Stimulated activated CD8-positive, alpha-beta memory T cell treated with anti-CD3 and anti-CD28 coated beads, Interleukin-12 subunit alpha, Interleukin-12 subunit beta, amount 100 ng/mL, for 4 hours (primary cell): ENCODE measurements at regions not wholly inside any gene's neighbourhood (a gene's known extent, or its start where the extent isn't known, plus 50 kb on each side); places are given as distances from the start of the nearest gene placed in this dataset.

ENCODE experiments used
- DNase-seq: peaks from one replicate; pipeline ENCODE4 v3.0.0-alpha.2; 2020; ENCODE audit warnings: low read depth

DNA sequence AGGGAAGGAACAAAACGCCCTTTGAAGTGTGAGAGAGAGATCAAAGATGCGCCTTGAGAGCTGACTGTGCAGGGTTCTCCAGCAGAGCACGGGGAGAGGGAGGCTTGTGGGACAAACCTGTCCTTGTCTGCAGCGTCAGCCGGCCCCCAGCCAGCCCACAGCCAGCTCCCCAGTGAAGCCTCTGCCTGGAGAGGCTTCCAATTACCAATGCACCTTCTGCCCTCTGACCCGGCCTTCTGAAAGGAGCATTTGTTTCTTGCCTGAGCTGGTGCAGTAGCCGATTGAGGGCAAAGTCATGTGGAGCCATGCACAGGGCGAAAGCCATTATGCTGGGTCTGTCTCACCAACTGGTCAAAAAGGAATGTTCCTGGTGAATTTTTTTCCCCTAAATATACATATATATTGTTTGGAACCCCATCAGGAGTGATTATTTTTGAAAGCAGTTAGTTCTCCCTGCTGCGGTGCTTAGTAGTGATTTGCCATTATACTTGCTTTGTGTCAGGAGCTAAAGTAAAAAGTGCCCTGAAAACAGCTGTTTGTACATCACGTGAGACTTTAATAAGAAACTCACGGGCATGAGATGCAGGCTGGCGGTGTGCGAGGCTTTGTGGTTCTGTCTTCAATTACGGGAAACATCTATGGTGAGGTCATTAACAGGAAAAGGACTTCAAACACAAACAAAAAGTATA is 268.6 kb downstream of the KLF6 start:
- DNase-seq = no peak

DNA sequence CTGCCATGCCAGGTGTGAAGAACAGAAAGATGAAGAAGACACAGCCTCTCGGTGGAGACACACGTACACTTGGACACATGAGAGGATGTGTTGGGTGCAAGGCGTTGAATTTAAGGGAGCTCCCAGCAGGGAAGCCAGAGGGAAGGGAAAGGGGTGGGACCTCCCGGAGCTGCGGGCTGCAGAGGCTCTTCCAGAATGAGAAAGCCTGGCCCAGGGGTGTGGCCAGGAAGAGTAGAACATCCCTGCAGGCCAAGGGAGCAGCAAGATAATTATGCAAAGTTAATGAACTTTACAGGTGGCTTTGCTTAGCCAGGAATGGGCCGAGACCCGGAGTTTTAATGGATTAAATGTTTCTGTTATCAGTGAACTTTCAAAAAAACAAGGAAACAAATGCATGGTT is 270.3 kb downstream of the KLF6 start:
- DNase-seq = no peak

DNA sequence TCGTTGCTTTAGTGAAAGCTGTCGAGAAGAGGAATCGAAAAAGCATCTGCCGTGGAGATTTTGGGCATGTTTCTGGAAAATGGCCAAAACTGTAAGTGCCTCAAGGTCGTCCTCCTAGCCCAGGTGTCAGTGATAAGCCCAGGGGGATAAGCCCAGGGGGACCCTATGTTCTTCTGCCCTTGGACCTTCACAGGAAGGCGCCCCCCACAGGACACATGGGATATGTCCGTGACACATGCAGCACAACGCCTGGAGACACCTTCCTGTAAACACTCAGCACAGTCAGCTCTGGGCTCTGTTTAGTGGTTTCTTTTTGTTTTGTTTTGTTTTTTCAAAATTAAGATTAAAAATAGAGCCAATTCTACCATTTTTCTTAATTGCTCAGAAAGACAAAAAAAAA is 272.7 kb downstream of the KLF6 start:
- no peak for DNase-seq

DNA sequence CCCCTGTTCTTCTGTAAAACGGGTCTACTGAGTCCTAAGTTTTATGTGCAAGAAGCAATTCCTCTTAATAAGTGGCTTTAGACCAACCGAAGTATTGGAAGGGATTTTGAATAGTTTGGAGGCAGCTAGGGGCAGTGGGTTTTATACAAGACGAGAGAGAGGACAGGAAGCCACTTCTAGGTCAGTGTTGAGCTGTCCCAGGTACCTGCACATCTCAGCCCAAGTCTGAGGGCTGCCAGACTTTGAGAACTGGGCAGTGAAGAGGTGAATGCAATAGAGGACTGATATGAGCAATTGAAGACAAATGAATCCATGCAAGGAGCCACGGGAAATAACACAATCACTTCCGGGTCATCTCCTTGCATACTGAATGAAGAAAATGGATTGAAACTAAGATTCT is 273.5 kb downstream of the KLF6 start:
- DNase-seq = no peak

DNA sequence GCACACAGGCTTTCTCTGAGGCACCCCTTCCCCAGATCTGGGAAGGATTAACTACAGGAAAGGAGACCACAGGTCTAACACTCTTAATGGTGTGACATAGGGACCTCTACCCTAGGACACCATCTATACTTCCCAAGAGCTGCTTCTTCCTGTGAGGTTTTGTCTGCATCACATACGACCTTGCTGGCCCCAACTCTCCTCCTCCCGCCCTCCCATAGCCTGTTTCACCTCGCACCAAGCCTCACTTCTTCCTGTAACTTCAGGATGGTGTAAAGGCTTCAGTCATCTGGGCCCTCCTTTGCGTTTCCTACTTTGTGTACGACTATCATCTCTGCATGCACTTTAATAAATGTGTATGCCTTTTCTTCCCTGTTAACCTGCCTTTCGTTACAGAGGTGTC is 274.3 kb downstream of the KLF6 start:
- DNase-seq = no peak

DNA sequence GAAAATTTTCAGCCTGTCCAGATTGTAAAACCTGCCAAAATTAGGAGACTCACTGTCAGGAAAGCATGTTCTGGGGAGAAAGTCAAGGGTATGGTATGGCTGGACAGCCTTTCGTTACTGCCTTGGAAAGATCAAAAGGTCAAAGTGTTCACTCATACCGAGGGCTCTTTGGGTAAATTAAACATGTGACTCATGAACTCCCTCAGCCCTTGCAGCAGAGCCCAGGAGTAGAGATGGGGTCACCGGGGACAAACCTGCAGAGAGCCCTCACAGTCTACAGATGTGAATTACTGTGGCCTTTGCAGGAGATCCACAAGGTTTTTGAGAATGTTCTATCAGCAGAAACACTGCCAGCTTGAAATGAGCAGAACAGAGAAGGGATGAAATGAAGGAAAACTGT is 275.7 kb downstream of the KLF6 start:
- no peak for DNase-seq

DNA sequence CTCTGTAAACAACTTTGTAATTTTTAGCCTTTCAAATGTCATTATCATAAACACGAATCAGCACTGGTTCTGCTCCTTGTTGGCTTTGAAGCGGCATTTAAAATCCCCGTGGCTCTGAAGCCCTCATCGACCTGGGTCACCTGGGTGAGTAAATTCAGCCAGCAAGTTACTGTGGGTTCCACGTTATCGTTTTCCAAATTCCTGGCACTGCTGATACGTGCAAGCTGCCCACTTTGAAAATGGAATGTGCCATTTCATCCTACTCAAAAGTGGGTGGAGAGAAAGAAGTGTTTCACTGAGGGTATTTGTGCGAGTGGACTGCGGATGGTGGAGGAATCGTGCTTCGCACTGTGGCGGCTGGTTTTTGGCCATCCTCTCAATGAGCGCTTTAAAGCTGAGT is 281.7 kb downstream of the KLF6 start:
- no peak for DNase-seq

DNA sequence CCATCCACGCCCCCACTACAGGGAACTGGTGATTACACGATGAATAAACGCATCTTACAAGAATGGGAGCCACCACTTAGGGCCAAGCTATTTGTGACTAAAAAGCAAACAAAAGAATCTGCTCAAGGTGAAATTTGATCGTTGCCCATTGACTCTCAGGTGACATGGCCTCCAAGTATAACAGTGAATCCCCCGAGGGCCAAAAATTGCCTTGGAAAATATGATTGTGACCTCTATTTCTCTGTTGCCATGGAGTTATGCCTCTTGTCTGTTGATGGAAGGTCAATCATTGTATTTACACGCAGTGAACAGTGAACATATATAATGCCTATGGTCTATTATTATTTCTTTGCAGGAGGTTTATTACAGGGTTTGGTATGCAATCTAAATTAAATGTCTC is 282.3 kb downstream of the KLF6 start:
- DNase-seq = no peak

DNA sequence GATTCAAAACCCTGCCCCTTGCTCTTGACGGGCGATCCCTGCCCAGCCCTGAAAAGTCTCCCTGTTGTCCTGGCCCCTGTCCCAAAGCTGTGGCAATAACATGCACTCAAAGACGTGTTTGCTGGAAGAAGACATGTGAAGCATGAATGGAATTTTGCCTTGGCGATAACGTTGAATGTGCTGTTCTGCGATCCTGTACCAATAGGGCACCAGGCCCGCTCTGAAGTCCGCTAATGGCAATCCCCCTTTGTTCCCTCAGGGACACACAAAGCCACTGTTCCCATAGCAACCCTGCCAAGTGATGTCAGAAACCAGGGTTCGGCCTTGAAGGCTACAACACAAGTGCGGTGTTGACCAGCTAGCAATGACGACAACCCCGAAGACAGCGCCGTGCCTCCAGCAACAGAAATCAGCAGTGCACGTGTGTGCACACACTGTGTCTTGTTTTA is 284.6 kb downstream of the KLF6 start:
- DNase-seq = no peak

DNA sequence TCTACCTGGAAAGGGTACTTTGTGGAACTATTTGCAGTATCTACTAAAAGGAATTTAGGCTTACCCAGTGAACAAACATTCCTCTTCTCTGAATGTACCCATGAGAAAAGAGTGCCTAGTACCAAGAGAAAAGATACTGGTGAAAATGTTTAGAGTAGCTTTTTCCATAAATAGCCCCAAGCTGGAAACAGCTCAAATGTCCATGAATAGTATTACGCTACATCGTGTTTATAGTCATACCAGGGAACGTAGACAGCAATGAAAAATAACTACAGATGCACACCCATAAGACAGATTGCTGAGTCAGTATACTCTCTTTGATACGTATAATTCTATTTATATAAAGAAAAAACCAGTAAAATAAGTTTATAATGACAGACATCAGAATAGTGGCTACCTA is 285.9 kb downstream of the KLF6 start:
- DNase-seq = no peak

DNA sequence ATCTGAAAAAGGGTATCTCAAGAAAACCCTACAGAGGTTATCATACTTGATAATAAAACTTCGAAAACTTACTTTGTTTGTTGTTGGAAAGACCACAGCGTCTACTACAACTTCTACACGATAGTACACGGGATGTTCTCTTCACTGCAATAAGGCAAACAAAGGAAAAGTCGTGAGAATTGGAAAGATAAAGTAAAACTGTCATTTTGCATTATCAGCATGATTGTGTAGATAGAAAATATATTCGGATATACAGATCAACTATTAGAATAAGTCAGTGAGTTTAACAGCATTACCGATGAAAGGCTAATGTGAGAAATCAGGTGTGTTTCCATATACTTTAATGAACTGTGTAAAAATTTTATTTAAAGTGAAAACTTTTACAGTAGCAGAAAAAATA is 287.4 kb downstream of the KLF6 start:
- DNase-seq = no peak

DNA sequence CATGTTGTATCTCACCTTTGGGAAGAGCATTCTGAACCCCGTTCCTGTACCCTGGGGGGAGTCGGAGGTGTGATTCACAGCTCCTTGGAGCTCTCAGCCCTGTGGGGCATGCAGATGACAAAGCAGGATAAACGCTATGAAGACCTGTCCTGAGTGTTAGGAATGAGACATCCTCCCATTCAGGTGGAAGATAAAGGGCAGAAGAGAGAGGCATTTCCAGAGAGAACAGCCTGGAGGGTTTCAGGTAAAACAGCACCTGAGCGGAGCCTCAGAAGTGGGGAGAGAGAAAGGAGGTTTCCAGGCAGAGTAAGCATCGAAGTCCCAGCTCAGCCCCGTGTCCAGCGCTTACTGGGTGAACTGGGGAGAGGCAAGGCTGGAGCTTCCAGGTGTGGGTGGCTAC is 288.9 kb downstream of the KLF6 start:
- no peak for DNase-seq

DNA sequence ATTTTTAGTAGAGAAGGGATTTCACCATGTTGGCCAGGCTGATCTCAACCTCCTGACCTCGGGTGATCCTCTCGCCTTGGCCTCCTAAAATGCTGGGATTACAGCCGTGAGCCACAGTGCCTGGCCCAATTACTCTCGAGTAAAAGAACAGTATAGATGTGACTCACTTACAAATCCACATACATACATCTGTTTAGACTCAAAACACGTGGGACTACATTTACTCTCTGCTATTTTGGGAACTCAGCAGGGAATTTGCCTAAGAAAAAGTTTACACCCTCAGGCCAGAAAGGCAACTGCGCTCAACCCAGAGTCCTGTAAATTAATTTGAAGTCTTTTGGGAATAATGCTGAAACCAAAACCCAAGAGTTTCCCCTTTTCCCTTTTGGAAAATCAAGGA is 289.7 kb downstream of the KLF6 start:
- no peak for DNase-seq

DNA sequence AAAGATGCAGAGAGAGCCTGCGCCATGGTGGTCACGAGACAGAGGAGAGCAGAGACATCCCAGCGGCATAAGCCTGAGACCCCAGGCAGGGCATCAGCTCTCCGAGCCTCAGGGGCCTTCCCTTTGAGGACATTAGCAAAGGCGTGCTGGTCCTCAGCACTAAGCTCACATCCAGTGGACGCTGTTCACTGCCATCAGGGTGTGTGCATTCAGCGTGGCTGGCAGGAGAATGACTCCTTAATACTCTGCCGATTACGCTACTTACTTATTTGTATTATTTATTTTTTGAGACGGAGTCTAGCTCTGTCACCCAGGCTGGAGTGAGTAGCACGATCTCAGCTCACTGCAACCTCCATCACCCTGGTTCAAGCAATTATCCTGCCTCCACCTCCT is 290.2 kb downstream of the KLF6 start:
- no peak for DNase-seq

DNA sequence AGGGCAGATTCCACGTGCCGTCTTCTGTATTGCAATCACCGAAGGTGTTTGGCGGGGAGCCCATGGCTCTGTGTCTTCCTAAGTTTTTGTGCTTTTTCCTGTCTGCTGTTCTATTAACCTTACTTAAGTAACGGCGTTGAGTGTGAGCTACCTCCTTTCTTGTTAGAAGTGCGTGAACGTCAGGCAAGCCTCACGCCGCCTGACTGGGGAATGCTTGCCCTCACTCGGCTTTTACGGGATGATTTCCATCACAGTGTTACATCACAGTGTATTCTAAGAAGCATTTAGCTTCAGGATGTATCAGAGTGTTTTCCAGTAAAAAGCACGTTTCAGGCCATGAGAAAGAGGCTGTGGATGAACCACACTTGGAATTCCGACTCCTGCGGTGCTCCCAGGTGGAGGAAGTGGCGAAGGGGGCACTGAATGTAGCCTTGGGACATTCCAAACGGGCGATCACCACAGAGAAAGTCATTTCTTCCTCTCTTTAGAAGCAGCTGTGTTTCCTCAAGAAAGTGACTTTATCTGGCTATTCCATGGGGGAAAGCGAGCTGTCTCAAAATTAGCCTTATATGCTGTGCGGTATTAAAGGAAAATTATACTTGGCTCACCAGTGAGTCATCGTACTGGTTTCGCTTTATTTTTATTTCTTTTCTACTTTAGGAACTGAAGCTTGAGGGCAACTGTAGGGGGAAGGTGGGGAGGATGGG is 290.7 kb downstream of the KLF6 start:
- no peak for DNase-seq

DNA sequence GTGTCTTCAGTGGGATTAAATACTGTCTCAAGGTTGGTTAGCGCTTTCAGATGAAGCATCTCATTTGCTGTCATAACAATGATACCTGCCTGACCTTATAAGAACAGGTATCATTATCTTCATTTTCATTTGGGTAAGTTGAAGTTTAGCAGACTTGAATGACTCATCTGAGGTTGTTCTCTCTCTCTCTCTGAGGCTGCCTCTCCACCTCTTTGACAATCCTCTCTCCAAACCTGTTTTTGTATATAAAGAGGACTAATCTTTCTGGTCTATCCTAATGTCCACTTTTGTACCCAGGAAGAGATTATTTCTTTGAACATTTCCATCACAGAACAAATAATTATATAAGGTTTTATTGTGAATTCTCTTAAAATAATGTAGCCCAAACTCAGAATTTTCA is 291.4 kb downstream of the KLF6 start:
- no peak for DNase-seq

DNA sequence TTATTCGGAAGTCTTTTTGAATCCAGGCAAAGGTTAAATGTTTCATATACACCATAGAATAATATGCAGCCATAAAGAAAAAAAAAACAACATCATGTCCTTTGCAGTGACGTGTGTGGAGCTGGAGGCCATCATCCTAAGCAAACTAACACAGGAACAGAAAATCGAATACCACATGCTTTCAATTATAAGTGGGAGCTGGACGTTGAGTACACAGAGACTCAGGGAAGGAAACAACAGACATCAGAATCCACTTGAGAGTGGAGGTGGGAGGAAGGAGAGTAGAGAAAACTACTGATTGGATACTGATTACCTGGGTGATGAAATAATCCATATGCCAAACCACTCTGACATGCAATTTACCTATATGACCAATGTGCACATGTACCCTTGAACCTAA is 293.4 kb downstream of the KLF6 start:
- no peak for DNase-seq

DNA sequence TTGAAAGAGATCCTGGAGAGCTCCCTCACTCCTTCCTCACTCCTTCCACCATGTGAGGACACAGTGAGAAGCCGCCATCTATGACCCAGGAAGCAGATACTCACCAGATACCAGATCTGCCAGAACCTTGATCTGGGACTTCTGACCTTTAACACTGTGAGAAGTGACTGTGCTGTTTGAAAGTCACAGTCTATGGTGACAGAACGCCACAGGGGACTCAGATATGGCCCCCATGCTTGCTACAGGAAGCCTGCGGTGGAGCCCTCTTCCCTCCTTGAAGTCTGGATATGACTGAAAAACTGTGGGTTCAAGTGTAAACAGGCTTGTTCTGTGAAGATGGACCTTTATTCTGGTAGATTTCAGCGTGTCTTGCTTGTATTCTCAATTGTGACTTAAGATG is 297.8 kb downstream of the KLF6 start:
- DNase-seq = no peak

DNA sequence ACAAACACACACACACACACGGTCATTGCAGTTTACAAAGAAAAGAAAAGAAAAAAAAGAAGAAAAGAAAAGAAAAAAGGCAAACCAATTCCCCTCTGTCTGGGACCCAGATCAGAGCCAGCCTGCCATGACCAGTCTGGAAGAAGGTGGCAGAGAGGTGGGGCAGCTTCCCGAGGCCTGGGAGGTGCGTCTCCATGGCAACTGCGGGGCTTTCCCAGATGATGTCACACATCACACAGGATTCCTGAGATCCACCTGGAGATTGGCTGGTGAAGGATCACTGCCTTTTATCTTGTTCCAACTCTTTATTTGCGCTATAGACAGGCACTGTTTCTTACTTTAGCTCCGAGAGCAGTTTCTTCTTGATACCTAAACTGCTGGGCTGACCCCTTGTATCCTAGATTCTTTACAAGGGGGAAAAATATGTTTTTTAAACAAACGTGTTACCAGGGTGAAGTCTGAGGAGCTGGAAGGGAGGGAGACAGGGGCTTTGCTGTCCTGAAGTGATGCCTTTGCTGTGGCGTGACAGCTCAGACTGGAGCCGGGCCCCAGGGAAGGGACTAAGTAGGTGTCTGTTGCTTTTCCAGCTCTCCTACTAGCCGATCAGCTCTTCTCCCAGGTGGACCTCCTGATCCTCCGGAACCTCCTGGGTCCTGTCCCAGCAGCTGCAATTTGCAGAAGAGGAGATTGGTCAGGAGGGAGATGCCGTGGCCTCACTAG is 298.5 kb downstream of the KLF6 start:
- DNase-seq = no peak

DNA sequence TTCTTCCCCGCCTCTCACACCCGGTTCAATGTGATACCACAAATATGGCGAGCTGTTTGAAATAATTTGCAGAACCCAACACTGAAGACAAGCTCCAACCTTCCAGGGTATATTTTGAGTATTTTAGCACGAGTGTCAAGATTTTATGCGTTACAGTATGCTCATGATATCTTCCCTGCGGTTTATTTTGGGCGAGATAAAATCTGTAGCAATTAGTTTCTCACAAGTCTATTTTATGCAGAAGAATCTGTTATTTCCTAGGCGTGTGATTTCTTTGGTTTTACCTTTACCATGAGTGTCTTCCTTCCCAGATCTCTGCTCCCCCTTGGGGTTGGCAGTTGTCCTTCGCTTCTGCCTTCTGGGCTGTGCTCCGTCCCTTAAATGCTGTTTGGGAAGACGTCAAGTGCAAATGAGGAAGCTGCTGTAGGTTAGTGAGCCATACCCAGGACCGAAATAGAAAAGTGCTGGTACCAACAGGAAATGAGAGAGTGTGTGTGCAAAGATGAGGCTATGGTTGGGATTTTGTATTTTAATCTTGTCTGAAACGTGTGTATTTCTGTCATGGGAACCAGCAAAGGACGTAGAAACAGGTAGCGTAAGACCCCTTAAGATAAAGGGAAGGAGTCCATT is 299.8 kb downstream of the KLF6 start:
- no peak for DNase-seq

DNA sequence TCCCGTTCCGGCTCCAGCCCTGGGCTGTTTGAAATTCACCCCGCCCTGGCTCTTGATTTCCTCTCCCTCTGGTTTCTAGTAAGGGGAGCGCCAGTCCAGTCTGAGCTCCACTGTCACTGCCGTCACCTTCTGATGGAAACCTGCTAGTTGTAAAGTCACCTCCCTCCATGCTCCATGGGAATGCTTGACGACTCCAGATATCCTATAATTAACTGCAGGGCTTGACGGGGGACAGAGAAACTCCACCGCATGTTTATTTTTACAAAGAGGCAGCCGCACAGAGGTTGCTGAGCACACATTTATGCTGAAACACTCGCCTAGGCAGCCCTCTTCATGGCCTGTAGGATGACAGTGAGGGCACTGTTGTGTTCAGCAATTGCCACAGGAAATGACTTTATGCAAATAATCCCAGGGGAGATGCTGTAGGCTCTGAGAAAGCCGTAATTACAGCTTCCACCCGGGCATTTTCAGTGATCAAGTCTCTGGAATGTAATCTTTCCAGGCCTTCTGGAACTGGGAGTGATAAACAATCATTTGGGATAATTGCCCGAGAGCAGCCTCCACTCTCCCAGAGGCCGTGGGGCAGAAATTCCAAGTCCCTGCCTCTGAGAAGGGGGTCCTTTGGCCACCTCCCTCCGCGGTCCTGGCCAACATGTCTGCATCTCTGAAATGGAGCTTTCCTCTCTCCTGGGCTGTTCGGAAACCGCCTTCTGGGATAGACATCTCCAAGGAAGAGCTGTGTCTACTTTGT is 300.5 kb downstream of the KLF6 start:
- DNase-seq = no peak
